Memory B cell (primary cell): ENCODE measurements at regions not wholly inside any gene's neighbourhood (a gene's known extent, or its start where the extent isn't known, plus 50 kb on each side); places are given as distances from the start of the nearest gene placed in this dataset.
"Not testable (repeated sequence)": the region's sequence is repeated elsewhere in the genome, so short reads cannot be mapped to it uniquely, and the experiment has no call there.

Experiments
- ATAC-seq: fragments of 150-1000 bp; cut with Tn5 transposase; 2 replicates; pipeline ENCODE4 v1.10.0; 2021; ENCODE audit warnings: low read depth, mild to moderate bottlenecking, moderate library complexity
- DNase-seq, 2 donors: peaks; one replicate each; pipeline ENCODE4 v3.0.0; 2022; ENCODE audit warnings: low spot score in 2 of 2
- H3K27ac Mint-ChIP-seq: one replicate; pipeline ENCODE4 v1.8.0; 2022; ENCODE audit warnings: mild to moderate bottlenecking, moderate library complexity, mixed read lengths
- H3K27me3 Mint-ChIP-seq: one replicate; pipeline ENCODE4 v1.8.0; 2022; ENCODE audit warnings: mixed read lengths
- H3K36me3 Mint-ChIP-seq: one replicate; pipeline ENCODE4 v1.8.0; 2022; ENCODE audit warnings: mild to moderate bottlenecking, mixed read lengths
- H3K4me1 Mint-ChIP-seq: one replicate; pipeline ENCODE4 v1.8.0; 2022; ENCODE audit warnings: mixed read lengths
- H3K4me3 Mint-ChIP-seq: one replicate; pipeline ENCODE4 v1.8.0; 2022; ENCODE audit warnings: mild to moderate bottlenecking, moderate library complexity, mixed read lengths
- H3K9me3 Mint-ChIP-seq: one replicate; pipeline ENCODE4 v1.8.0; 2022; ENCODE audit warnings: mixed read lengths

DNA sequence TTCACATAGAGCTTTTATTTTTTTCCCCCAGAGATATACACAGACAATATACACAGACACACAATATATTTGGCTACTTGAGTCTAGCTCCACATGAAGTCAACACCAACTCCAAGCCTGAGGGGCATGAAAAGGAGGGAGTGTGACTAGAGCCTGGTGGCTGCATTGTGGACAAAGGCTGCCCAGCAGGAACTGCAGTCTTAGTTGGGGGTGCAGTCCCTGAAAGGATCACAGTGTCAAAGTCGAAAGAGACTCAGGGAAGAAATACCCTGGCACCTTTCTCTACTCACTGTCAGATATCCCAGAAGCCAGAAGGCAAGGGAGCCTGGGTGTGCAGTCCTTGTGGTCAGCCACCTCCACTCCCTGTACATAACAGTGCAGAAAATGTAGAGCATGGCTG is 231.6 kb upstream of the RPS23 start:
- no peaks in the 10 kb centered on the region for H3K36me3 Mint-ChIP-seq
- ATAC-seq (no peak), DNase-seq (no peak)
- H3K27ac Mint-ChIP-seq: no peak overlapping the region
- peaks cover 1% of the 10 kb centered on the region for H3K27me3 Mint-ChIP-seq
- peaks cover 8% of the 10 kb centered on the region for H3K9me3 Mint-ChIP-seq
- no peaks in the 10 kb centered on the region for H3K4me1 Mint-ChIP-seq
- no peak overlapping the region for H3K4me3 Mint-ChIP-seq

DNA sequence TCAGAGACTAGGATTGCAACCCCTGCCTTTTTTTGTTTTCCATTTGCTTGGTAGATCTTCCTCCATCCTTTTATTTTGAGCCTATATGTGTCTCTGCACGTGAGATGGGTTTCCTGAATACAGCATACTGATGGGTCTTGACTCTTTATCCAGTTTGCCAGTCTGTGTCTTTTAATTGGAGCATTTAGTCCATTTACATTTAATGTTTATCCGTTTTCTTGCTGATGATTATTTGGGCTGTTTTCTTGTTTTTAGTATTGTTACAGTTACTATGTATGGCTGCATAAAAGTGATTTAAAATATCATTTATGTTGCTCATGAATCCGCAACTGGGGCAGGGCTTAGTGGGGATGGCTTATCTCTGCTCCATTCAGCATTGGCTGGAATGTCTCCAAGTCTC is 228.2 kb upstream of the RPS23 start:
- H3K36me3 Mint-ChIP-seq, H3K27ac Mint-ChIP-seq, H3K4me3 Mint-ChIP-seq, ATAC-seq, H3K9me3 Mint-ChIP-seq, DNase-seq, H3K27me3 Mint-ChIP-seq, H3K4me1 Mint-ChIP-seq: not testable (repeated sequence)

GRCh38 chr5:82499725-82500244 is 221.6 kb upstream of the RPS23 start:
- H3K36me3 Mint-ChIP-seq: no peaks in the 10 kb centered on the region
- peaks cover 8% of the 10 kb centered on the region for H3K9me3 Mint-ChIP-seq
- H3K27me3 Mint-ChIP-seq: no peaks in the 10 kb centered on the region
- H3K27ac Mint-ChIP-seq: no peak overlapping the region
- ATAC-seq (no peak), DNase-seq (no peak)
- H3K4me3 Mint-ChIP-seq: no peak overlapping the region
- H3K4me1 Mint-ChIP-seq: no peaks in the 10 kb centered on the region

DNA sequence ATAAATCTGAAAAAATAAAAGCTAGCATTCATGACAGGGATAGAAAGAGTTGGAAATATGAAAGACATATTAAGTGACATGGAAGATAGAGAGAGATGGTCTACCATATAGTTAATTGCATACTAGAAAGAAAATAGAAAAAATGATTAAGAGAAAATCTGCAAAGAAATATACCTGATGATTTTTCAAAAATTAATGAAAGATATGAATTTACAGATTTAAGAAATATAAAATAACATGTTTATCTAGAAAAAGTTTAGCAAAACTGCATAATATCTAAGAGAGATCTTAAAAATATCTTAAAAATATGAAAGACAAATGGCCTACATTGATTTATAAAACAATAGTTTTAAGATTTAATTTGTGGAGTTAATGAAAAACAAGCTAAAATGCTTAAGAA is 219.1 kb upstream of the RPS23 start:
- Mint-ChIP-seq H3K36me3 (no peaks in the 10 kb centered on the region), H3K9me3 (peaks cover 8% of the 10 kb centered on the region), H3K4me1 (no peaks in the 10 kb centered on the region), H3K27me3 (no peaks in the 10 kb centered on the region), H3K27ac (no peak overlapping the region), H3K4me3 (no peak overlapping the region)
- DNase-seq (no peak), ATAC-seq (no peak)

- ATAC-seq (no peak), DNase-seq (no peak)
- peaks cover 2% of the 10 kb centered on the region for H3K9me3 Mint-ChIP-seq
- no peak overlapping the region for H3K27ac Mint-ChIP-seq
- H3K4me3 Mint-ChIP-seq: no peak overlapping the region
- H3K36me3 Mint-ChIP-seq: no peaks in the 10 kb centered on the region
- no peaks in the 10 kb centered on the region for H3K4me1 Mint-ChIP-seq
- no peaks in the 10 kb centered on the region for H3K27me3 Mint-ChIP-seq
These were observed 216.8 kb upstream of the RPS23 start for GRCh38 chr5:82494942-82495341.

GRCh38 chr5:82493221-82493620 is 215.1 kb upstream of the RPS23 start:
- H3K4me1 Mint-ChIP-seq: no peaks in the 10 kb centered on the region
- H3K27me3 Mint-ChIP-seq: peaks cover 1% of the 10 kb centered on the region
- ATAC-seq (no peak), DNase-seq (no peak)
- peaks cover 2% of the 10 kb centered on the region for H3K9me3 Mint-ChIP-seq
- no peak overlapping the region for H3K4me3 Mint-ChIP-seq
- no peak overlapping the region for H3K27ac Mint-ChIP-seq
- H3K36me3 Mint-ChIP-seq: no peaks in the 10 kb centered on the region

DNA sequence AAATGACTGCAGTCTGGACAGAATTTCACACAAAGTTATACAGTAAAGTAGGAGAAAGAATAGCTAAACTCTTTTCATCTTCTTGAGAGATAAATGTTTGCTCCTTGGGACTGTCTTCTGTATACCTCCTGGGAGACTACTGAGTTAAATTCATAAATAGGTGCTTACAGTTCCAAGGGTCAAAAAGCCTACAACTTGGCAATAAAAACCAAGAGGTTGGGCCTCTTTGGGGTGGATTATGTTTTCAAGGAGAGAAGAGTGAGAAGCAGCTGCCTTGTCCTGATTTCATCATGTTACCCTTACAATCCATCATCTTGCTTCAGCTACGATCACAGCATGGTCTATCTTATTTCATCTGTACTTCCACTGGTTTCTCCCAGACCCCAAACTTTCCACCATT is 213.2 kb upstream of the RPS23 start:
- H3K9me3 Mint-ChIP-seq: peaks cover 2% of the 10 kb centered on the region

GRCh38 chr5:82489683-82490082 is 211.5 kb upstream of the RPS23 start:
- Mint-ChIP-seq H3K4me3 (no peak overlapping the region), H3K27me3 (peaks cover 1% of the 10 kb centered on the region), H3K36me3 (no peaks in the 10 kb centered on the region), H3K4me1 (no peaks in the 10 kb centered on the region), H3K9me3 (no peaks in the 10 kb centered on the region), H3K27ac (no peak overlapping the region)
- ATAC-seq (no peak), DNase-seq (no peak)

More for the DNA sequence above, 213.2 kb upstream of the RPS23 start:
- ATAC-seq: no peak
- peaks cover 1% of the 10 kb centered on the region for H3K27me3 Mint-ChIP-seq
- no peak overlapping the region for H3K4me3 Mint-ChIP-seq
- H3K27ac Mint-ChIP-seq: no peak overlapping the region
- H3K4me1 Mint-ChIP-seq: no peaks in the 10 kb centered on the region
- H3K36me3 Mint-ChIP-seq: no peaks in the 10 kb centered on the region
- DNase-seq: no peak

DNA sequence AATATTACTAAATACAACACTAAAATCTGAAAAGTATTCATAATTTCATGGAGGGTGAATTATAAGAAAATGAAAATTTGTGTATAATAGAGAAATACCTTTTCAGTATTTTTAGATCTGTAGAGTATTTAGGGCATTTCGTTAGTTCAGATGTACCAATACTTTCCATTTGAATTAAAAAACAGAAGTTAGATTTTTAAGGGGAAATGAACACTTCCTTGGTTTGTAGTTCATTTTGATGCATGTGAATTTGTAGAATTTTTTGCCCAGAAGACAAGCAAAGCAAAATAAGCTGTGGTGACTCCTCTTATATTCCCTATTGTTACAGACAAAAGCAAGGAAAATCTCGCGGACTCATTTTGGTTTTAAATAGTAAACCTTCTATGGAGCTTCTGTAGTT is 209.0 kb upstream of the RPS23 start:
- Mint-ChIP-seq H3K36me3 (no peaks in the 10 kb centered on the region), H3K9me3 (peaks cover 2% of the 10 kb centered on the region), H3K4me1 (no peaks in the 10 kb centered on the region), H3K4me3 (no peak overlapping the region), H3K27ac (no peak overlapping the region), H3K27me3 (peaks cover 3% of the 10 kb centered on the region)
- ATAC-seq (no peak), DNase-seq (no peak)

DNA sequence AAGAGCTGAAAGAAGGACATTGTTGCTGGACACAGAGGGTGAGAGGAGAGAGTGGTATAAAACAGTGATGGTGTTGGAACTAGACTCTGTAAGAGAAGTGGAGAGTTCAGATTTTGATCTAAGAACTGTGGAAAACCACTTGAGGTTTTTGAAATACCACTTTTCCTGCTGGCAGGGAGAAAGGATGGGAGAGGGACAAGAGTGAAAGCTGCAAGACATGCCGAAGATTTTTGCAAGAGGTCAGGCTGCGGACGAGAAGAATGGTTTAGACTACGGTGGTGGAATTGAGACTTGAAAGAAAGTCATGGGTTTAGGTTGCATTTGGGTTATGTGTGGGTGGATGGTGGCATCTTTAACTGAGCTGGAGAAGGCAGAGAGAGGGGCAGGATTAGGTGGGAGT is 202.2 kb upstream of the RPS23 start:
- DNase-seq (no peak), ATAC-seq (no peak)
- H3K4me3 Mint-ChIP-seq: no peak overlapping the region
- no peak overlapping the region for H3K27ac Mint-ChIP-seq
- peaks cover 7% of the 10 kb centered on the region for H3K27me3 Mint-ChIP-seq
- H3K4me1 Mint-ChIP-seq: no peaks in the 10 kb centered on the region
- peaks cover 2% of the 10 kb centered on the region for H3K9me3 Mint-ChIP-seq
- no peaks in the 10 kb centered on the region for H3K36me3 Mint-ChIP-seq

DNA sequence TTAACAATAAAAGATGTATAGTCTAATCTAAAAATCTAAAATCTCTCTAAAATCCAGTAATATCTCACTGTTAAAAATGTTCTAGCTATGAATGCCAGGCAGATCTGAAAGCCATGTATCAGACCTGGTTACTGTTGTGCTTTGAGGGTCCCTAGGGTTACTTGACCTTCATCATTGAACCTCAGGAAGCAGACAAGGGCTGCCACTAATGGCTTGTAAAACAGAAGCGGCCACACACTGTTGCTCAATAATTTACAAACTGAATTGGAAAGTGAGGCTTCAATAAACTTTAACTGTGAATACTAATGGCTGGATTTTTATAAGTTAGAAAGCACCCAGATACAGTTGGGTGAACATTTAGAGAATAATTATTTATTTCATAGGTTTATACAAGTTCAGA is 198.0 kb upstream of the RPS23 start:
- H3K36me3 Mint-ChIP-seq: no peaks in the 10 kb centered on the region
- ATAC-seq (no peak), DNase-seq (no peak)
- H3K27ac Mint-ChIP-seq: no peak overlapping the region
- no peak overlapping the region for H3K4me3 Mint-ChIP-seq
- H3K27me3 Mint-ChIP-seq: peaks cover 5% of the 10 kb centered on the region
- no peaks in the 10 kb centered on the region for H3K9me3 Mint-ChIP-seq
- no peaks in the 10 kb centered on the region for H3K4me1 Mint-ChIP-seq

- H3K4me1 Mint-ChIP-seq: no peaks in the 10 kb centered on the region
- H3K36me3 Mint-ChIP-seq: no peaks in the 10 kb centered on the region
- no peaks in the 10 kb centered on the region for H3K9me3 Mint-ChIP-seq
- DNase-seq (no peak), ATAC-seq (no peak)
- H3K27me3 Mint-ChIP-seq: peaks cover 2% of the 10 kb centered on the region
- H3K27ac Mint-ChIP-seq: no peak overlapping the region
- no peak overlapping the region for H3K4me3 Mint-ChIP-seq
These were observed 195.1 kb upstream of the RPS23 start for GRCh38 chr5:82473262-82473661.

GRCh38 chr5:82470185-82470994 is 192.2 kb upstream of the RPS23 start:
- no peaks in the 10 kb centered on the region for H3K9me3 Mint-ChIP-seq
- DNase-seq (no peak), ATAC-seq (no peak)
- no peaks in the 10 kb centered on the region for H3K4me1 Mint-ChIP-seq
- no peak overlapping the region for H3K4me3 Mint-ChIP-seq
- no peaks in the 10 kb centered on the region for H3K27me3 Mint-ChIP-seq
- H3K27ac Mint-ChIP-seq: no peak overlapping the region
- H3K36me3 Mint-ChIP-seq: no peaks in the 10 kb centered on the region

DNA sequence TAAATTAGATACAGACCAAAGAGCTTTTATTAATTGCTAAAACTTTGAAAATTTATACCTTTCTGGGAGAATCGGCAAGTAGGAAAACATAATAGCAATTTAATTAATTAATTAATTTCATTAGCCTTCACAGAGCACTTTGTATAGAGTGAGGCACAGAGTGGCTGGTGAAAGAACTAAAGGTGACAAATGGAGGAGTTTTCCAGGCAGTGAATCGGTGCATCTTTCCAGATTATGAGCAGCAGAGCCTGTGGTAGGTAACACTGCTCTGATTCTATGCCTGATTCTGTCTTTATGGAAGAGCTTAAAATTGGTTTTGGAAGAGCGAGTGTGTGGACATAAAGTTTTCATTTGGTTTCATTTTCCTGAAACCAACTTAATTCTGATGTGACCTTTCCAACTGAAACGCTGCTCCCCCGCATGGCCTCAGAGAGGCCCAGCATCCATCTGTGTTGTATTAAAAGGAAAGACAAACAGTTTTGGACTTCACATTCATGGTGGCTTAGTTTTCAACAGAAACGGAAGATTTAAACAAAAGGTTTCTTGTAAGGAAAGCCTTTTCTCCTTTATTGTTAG is 188.9 kb upstream of the RPS23 start:
- Mint-ChIP-seq H3K9me3 (peaks cover 5% of the 10 kb centered on the region), H3K27me3 (no peaks in the 10 kb centered on the region), H3K27ac (no peak overlapping the region), H3K4me1 (no peaks in the 10 kb centered on the region), H3K36me3 (no peaks in the 10 kb centered on the region), H3K4me3 (no peak overlapping the region)
- ATAC-seq: no peak
- no peak for DNase-seq

- Mint-ChIP-seq H3K27ac (no peak overlapping the region), H3K9me3 (peaks cover 6% of the 10 kb centered on the region), H3K4me3 (no peak overlapping the region), H3K4me1 (no peaks in the 10 kb centered on the region), H3K36me3 (no peaks in the 10 kb centered on the region), H3K27me3 (no peaks in the 10 kb centered on the region)
- DNase-seq: no peak
- ATAC-seq: no peak
These were observed 187.1 kb upstream of the RPS23 start for GRCh38 chr5:82465235-82465634.
